Caki2 (cell line): ENCODE measurements at regions not wholly inside any gene's neighbourhood (a gene's known extent, or its start where the extent isn't known, plus 50 kb on each side); places are given as distances from the start of the nearest gene placed in this dataset.

ENCODE experiments used
- DNase-seq: peaks from one replicate; pipeline ENCODE4 v3.0.0-alpha.2; 2015; ENCODE audit warnings: low read depth
- in situ Hi-C: cut with HindIII; loops from 2 replicates; pipeline ENCODE4 v1.10.0; 2016; ENCODE audit warnings: low sequenced_read_pairs, low pct_unique_long_range_greater_than_20kb, mixed read lengths

DNA sequence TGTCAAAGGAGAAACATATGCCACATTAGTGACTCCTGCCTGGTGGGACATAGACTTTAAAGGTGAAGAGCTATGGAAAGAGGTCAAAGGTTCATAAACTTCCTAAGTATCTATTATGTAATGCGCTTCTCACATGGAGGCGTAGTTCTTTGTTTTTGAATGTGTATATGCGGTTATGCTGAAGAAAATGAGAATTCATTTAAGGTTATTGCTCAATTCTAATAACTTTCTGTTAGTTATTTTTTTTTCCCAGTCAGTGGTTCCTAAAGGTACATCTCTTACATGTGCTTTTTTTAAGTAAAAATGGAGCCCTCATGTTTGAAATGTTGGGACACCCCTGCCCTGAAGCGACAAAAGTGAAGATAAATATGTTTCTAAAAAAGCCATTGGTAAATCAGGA, 156.2 kb downstream of the SPATA31D1 start:
- no peak for DNase-seq
- in situ Hi-C loops = no loop called here

DNA sequence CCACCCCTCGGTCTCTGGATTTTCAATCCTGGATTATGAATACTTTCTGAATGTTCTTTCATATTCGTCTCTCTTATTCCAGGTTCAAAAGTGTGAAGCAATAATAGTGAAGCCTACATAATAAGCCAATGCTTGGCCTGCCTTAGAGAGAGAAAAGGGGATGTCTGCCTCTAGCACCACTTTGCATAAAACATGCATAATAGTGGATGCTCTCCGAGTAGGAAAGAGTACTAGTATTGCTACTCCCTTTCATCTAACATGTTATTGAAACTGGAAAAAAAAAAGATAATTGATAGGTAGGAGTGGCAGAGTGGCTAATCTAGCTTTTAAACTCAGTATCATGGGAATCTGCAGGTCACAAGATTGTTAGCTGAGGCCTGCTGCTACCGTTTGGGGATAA, 158.1 kb downstream of the SPATA31D1 start:
- in situ Hi-C loops = no loop called here
- DNase-seq = no peak

DNA sequence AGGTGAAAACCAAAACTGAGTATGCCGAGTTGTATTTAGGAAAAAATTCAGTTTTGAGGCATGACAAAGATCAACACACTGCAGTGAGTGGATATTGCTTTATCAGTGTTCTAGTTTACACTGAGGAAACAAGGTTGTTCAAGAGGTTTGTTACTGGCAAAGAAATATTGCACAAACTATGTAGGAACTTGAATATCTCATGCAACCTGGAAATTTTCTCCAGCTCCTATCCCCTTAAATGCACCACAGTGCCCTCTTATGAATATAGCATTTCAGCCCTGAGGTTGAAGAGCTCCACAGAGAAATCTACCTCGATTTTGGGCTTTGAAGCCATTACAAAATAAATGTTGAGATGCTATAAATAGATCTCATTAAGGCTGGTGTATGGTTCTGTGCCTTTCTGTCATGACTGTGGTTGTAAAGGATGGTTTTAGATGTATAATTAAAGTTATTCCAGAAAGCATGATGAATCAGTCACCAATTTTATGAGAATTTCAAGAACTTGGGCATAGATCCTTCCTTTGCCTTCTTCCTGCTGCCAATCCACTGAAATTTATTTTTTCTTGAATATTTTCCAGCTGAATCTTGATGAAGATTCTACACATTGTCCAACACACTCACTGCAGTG, 159.3 kb downstream of the SPATA31D1 start:
- DNase-seq = no peak
- in situ Hi-C loops = no loop called here

DNA sequence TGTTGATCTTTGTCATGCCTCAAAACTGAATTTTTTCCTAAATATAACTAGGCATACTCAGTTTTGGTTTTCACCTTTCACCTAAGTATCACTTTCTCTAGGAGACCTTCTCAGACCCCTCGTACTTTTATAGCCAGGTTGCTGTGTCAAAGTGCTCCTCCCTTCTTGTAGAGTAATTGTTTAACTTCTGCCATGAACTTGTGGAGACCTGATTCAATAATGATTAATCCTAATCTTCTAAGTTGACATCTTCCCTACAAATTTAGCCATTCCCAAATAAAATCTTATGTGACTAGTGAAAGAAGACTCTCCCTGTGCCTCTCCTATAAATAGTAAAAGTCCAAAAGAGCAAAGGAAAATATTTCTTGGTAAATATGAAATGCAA, 159.8 kb downstream of the SPATA31D1 start:
- DNase-seq = peak; percentile 45
- in situ Hi-C loops = no loop called here

DNA sequence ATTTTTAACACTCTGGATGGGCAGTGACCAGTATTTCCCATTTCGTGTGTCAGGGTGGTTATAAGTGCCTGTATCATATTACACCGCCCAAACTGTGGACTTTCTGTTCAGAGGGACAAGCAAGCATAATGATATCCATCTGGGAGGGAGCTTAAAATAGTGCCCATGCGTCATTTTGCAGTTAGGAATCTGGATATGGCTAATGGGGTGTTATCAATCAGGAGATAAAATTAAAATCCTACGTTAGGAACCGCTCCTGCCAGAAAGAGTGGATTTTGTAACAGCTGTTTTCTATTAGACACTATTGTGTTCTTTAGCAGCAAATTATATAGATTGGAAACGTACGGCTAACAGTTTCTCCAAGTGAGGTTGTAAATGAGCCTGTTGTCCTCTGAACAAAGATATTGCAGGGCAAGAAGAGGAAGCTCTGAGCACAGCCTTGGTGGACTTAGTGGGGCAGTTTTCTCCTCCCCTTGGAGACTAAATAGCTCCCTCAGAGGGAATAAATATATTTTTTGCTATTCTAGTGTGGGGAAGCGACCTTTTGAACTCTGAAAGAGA, 160.4 kb downstream of the SPATA31D1 start:
- in situ Hi-C loops = no loop called here

DNA sequence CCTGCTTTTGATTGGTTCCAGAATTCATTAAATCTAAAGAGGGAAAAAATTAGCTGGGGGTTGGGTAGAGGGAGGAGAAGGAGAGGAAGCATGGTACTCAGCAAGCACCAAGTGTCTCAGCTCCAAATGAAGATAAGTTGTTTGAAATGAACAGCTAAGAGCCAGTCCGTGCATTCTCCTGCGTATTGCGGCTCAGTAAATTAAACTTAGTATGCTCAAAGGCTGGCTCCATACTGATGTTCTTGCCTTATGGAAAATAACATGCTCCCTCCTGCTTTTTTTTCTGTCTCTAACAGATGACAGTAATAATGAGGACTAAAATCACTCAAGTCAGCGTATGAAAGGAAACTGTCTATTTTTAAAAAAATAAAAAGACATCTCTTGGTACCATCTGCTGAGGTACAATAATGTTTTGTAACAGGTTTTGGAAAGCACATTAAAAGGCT, 161.0 kb downstream of the SPATA31D1 start:
- in situ Hi-C loops = no loop called here

More for the DNA sequence above, 160.4 kb downstream of the SPATA31D1 start:
- DNase-seq = no peak

DNA sequence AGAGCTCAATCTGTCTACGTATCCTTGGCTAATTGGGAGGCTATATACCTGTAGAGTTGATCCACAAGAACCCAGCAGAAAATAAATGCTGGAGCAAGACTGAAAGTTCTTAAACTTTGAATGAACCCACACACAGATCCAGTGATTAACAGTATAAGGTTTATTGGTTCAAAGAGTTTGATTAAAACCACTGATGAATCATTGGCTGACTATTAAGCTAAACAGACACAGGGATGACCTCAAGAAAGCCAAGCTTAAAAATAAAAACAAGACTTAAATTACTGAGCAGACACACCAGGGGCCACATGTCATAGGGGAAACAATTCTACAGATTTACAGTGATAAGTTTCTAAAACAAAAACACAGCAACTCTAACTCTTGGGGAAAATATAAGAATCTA, 163.6 kb downstream of the SPATA31D1 start:
- in situ Hi-C loops = no loop called here
- peak; percentile 43 for DNase-seq

More for the DNA sequence above, 161.0 kb downstream of the SPATA31D1 start:
- no peak for DNase-seq

DNA sequence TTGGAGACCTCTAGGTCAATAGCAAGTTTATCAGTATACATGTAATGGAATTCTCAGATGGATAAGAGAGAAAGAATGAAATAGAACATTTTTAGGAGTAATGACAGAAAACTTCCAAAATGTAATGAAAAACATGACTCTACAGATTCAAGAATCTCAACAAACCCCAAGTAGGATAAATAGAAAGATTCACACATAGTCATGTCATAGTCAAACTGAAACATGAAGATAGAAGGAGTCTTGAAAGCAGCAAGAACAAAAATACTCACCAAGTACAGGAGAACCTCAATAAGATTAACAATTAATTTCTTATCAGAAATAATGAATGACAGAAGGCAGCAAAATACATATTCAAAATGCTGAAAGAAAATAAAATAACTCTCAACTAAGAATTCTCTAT, 164.5 kb downstream of the SPATA31D1 start:
- in situ Hi-C loops = no loop called here
- DNase-seq = no peak

DNA sequence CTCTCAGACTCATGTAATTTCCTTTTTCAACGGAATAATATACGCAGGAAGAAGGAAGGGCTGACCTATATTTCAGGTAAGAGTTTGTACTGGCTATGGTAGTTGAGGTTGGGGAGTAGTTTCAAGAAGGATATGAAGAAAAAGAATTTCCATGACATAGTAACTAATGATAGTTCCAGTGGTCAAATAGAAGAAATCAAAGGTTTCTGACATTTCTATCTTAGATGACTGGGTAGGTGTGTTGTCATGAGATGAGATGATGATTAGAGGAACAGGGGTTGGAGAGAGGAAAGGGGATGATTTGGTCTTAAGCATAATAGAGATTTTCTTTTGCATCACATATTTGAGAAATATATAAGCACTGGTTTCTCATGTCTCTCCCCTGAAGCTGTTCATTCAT, 166.0 kb downstream of the SPATA31D1 start:
- no peak for DNase-seq
- in situ Hi-C loops = no loop called here

DNA sequence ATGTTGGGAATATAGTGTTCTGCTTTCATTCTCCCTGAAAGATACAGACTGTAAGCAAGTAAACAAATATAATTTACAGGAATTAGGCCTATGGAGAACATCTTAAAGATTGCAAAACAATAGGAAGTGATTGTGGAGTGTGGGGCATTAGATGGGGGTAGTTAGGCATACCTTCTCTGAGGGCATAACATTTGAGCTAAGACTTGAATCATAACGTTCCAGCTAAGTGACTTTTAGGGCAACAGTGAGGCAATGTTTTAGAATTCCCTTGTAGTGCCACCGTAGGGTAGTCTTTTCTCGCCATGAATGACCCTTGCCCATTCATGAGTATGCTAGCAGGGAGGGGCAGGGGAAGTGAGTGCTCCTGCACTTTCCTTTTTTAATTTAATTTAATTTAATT, 173.3 kb downstream of the SPATA31D1 start:
- in situ Hi-C loops = no loop called here
- no peak for DNase-seq

DNA sequence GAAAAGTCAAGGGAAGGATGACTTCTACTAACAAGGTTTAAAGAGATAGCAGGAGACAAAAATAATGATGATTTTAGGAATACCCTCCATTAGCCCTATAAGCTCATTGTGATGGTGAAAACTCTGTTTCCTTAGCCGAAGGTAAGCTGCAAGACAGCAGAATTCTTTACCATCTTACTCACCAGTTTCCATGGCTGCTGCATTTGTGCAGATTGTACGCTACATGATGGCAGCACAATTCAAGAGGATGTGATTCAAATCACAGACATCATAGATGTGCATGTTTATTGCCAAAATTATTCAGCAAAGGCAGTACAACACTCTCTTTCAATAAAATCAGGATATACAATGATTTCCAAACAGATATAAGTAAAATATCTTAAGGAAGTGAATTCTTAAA, 175.6 kb downstream of the SPATA31D1 start:
- in situ Hi-C loops = no loop called here
- no peak for DNase-seq

DNA sequence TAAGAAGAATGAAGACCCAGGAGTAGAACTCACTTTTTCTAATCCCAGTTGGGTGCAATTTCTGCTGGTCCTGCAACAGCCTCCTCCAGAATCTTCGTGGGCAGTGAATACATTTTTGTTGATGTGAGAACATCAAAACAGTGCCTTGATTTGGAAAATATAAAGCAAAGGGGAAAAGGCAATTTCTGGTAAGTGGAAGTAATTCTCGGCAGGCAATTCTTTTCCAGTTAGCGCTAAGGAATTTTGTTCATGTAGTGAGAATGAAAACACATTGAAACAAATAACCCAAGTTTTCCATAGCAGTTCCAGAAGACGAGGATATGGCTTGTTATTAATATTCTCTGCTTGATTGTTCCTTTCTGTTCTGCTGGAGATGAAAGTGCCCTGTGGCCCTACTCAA, 178.7 kb downstream of the SPATA31D1 start:
- in situ Hi-C loops = no loop called here

DNA sequence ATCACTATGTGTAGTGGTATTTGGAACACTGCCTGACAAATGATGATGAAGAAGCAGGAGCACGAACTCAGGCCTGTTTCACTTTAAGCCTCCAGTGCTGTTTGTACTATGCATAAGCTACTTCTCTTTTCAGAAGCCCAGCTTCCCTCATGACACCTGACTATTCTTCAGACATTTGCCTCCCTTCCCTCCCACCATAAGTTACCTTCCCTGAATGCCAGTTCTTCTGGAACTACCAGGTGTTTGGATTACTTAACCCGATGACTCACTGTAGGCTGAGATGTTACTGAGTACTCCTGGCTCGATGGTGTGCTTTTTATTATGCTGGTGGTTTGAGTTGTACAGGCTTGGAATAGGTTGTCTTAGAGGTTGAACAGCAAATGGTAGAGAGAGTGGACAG, 180.0 kb downstream of the SPATA31D1 start:
- DNase-seq = peak; percentile 21
- in situ Hi-C loops = no loop called here

More for the DNA sequence above, 178.7 kb downstream of the SPATA31D1 start:
- DNase-seq = no peak

DNA sequence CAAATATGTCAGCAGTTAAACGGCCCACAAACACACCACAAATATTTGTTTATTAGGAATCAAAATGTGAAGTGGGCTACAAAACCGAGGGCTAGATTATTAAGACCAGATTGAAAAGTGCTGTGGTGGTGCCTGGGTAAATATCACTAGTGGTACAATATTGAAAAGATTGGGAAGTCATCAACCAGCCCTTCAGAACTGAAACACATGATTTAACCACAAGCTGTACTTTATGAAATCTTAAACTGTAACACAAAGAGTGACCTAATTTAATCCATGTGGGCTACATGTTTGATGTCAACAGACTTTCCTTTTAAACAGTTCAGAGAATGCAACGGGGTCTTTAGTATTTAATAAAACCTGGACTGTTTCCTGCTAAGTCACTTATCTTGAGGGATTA, 182.3 kb downstream of the SPATA31D1 start:
- in situ Hi-C loops = no loop called here
- no peak for DNase-seq

DNA sequence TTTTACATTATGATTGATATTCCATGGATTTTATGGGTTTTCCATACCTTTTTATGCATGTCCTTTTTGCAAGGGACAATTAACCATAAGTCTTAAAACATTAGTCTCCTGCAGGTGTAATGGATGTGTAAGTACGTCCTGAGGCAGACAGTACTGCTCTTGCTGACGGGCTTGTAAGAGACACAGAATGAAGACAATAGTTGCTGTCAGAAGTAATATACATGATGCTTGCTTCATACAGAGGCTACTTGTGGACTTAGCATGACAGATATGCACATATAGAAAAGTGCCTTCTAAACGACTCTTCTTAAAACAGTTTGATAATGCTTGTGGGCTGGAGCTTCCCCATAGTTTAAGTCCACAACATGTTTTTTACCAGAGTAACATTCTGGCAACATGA, 182.7 kb downstream of the SPATA31D1 start:
- in situ Hi-C loops = no loop called here
- no peak for DNase-seq

DNA sequence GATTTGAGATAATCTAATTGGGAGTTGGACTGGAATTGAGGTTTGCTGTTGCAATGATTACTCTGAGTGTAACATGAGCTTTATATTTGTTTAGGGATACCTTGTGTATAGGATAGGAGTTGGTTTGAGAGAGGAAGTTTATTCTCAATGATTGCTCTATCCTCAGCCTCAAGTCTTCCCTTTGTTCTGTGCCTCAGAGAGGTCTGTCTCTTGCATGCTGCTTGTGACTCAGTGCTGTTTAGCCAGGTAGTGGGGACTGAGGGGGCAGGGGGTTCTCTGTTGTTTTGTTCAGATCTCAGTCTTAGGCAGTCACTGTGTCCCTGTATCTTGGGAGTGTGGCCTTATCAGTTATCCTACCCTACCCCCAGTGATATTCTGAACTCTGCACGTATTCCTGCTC, 192.1 kb downstream of the SPATA31D1 start:
- no peak for DNase-seq
- in situ Hi-C loops = no loop called here

DNA sequence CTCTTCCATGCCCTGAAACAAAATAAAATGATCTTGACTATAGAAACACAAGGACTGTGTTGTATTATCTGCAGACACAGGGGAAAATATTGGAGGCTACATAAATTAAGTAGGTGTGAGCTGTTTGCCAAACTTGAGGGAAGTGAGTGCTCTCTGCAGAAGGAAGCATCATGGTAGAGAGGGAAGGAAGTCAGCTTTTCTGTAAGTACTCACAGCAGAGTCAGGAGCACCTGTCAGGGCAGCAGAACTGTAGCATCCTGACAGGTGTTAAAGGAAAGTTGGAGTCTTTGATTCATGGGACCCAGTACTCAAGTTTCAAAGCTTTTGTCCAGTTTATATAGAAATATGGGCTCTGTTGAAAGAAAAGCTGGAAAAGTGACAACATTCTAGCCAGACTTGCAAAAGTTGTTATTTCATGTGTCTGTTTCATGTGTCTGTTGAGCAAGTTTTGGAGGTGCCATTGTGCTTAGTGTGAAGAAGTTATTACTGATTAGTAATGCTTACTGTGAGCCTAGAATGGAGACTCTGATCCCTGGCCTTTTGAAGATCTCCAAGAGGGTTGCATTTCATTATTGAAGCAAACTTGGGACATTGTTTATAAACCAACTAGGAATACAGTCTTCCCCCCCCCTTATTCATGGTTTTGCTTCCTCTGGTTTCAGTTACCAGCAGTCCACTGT, 194.7 kb downstream of the SPATA31D1 start:
- in situ Hi-C loops = no loop called here

DNA sequence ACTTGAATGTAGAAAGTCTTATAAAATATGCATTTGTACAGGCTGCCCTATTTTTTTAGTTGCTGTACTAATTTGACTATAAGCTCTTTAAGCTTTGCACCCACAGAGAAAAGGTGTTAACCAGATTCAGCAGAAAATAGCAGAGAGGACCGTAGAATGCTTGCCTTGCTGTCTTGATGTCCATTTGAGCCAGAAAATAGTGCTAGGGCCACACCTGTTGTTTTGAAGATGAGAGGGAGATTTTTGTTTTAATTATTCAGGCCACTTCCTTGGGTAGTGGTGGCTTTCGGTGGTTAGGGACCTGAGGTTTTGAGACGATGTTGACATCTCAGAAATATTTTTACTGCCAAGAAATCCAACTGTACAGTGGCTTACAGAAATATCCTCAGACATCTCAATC, 196.0 kb downstream of the SPATA31D1 start:
- DNase-seq = no peak
- in situ Hi-C loops = no loop called here

More for the DNA sequence above, 194.7 kb downstream of the SPATA31D1 start:
- DNase-seq = no peak

DNA sequence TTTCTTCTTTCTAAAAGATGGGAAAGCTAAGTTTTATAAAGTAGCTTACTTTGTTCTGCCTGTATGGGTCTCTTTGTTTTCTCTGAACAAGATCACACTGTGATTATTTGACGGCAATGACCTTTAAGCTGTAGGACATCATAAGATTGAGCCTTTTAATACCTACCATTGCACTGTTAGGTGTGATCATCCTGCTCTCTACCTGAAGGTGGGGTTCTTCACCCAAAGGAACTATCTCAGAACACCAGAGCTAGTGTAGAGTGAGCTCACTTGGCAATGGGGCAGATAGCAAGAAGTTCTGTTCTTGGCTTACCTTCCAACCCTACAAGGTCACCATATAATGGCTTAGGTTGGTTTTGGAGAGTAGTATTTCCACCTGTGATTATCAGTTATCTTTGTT, 200.2 kb downstream of the SPATA31D1 start:
- DNase-seq = no peak
- in situ Hi-C loops = no loop called here
